Dermis blood vessel endothelial cell (primary cell): ENCODE measurements at regions not wholly inside any gene's neighbourhood (a gene's known extent, or its start where the extent isn't known, plus 50 kb on each side); places are given as distances from the start of the nearest gene placed in this dataset.
"Not testable (repeated sequence)": the region's sequence is repeated elsewhere in the genome, so short reads cannot be mapped to it uniquely, and the experiment has no call there.

Experiments
- DNase-seq: peaks from one replicate; pipeline ENCODE4 v3.0.0; 2010

DNA sequence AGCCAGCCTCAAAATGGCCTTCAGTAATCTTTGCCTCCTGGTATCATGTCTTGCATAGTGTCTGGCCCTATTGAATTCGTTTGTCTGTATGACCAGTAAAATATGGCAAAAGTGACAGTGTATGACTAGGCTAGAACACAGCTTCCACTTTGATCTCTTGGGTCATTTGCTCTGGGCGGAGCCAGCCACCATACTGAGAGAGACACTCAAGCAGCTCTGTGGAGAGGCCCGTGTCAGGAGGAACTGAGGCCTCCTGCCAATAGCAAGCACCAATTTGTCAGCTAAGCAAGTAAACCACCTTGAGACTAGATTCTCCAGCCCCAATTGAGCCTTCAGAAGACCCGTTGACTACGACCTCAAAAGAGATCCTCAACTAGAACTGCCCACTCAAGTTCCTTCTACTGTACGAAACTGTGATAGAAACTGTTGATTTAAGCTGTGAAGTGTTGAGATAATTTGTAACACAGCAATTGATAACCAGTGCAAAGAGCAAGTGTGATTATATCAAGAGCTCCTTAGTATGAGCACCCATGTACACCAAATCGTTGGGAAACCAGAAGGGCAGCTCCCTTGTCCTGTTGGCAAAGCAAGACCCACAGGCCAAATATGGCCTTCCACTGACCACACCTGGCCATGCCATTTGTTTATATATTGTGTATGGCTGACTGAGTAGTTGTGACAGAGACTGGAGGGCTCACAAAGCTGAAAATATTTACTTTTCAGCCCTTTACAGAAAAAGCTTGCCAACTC is 52.7 kb upstream of the SERBP1 start:
- no peak for DNase-seq

GRCh38 chr1:67484492-67484891 is 54.3 kb upstream of the SERBP1 start:
- no peak for DNase-seq

DNA sequence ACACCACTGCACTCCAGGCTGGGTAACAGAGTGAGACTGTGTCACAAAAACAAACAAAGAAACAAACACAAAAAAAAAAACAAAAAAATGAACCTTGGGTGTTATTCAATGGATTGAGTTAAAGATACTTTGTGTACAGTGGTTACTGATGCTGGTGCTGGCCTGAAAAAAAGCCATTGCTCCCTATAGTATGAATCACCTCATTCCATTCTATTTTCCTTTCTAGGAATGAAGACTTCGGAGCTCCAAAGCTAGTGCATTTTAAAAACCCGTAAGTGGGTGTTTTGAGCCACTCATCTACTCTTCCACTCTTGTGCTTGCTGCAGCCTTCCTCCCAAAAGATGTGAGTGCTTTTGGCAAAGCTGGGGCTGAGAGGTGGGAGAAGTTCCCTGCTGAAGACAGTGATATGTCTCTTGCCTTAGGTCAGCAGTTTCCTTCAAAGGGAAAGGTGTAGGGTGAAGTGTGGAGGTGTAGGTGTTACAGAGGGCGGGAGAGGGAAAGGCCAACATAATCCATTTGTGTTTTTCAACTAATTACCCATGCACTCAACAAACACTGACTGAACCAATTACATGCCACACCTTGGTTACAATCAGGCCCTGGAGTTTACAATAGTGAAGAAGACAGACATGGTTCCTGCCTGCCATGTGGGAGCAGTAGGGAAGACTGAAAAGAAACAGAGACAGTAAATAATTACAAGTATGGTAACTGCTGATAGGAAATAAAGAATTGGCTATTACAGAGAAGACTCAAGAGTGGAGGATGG is 55.0 kb upstream of the SERBP1 start:
- no peak for DNase-seq

- peak; percentile 79 for DNase-seq
Observed at GRCh38 chr1:67489643-67490042, 59.4 kb upstream of the SERBP1 start.

DNA sequence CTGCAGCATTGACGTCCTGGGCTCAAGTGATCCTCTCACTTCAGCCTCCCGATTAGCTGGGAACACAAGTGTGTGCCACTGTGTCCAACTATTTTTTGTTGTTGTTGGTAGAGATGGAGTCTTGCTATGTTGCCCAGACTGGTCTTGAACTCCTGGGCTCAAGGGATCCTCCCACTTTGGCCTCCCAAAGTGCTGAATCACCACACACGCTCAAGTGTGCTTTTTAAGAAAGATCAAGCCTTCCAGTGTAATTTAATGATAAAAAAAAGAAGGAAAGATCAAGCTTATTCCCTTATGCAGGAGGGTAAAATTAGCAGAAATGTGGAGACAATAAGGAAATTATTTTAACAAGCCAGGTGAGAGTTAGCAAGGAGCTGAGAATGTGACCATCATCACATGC is 61.1 kb upstream of the SERBP1 start:
- DNase-seq: no peak

GRCh38 chr1:67493148-67493547 is 62.9 kb upstream of the SERBP1 start:
- DNase-seq: no peak

- no peak for DNase-seq
Observed at GRCh38 chr1:67495327-67495726, 65.1 kb upstream of the SERBP1 start.

DNA sequence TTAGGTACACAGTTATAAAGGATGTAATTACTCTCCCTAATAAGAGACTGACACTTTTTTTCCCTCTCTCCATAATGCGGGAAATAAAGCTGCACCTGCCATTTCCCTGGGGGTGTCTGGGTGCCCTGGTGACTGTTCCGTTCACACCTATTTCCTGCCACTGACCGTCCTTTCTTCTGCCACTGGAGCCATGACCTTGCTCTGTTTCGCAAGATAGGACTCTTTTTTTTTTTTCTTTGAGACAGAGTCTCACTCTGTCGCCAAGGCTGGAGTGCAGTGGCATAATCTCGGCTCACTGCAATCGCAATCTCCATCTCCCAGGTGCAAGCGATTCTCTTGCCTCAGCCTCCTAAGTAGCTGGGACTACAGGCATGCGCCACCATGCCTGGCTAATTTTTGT is 66.1 kb upstream of the SERBP1 start:
- no peak for DNase-seq

DNA sequence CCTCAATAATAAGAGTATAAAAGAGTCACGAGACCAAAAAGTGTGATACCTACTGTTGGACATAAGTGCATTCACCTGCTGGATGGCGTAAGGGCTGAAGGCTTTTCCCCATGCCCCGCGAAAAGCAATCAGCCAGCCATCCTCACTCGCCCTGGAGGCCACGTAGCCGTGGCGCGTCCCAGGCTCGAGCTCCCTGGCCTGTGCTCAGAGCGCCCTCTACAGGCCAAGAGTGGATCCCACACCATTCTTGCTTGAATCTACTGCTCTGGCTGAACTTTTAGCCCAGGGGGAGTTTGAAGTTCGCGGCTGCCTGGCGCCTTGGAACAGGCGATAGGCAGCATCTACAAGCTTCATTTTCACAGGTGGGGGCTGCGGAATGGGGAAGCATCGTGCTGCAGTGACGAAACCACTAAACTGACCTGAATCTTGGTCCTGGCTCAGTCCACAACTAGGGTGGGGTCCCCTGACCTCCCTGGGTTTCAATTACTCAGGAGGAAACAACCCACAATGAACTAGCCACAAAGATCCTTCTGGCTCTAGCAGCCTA is 70.3 kb upstream of the SERBP1 start:
- peak; percentile 91 for DNase-seq

DNA sequence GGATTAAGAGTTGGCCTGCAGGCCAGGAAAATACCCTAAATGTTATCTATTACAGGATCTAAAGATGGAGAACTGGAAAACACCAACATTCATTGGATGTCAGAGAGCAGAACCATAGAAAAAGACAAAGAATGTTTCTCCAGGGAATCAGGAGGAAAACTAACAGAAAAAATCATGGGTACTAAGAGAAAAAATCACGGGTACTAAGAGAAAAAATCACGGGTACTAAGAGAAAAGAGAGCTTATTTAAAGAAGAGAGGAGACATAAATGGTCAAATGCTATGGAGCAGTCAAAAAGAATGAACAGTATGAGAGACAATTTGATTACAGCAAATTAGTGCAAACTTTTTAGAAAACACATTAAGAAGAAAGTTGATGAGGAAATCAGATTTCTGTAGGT is 73.8 kb upstream of the SERBP1 start:
- no peak for DNase-seq

DNA sequence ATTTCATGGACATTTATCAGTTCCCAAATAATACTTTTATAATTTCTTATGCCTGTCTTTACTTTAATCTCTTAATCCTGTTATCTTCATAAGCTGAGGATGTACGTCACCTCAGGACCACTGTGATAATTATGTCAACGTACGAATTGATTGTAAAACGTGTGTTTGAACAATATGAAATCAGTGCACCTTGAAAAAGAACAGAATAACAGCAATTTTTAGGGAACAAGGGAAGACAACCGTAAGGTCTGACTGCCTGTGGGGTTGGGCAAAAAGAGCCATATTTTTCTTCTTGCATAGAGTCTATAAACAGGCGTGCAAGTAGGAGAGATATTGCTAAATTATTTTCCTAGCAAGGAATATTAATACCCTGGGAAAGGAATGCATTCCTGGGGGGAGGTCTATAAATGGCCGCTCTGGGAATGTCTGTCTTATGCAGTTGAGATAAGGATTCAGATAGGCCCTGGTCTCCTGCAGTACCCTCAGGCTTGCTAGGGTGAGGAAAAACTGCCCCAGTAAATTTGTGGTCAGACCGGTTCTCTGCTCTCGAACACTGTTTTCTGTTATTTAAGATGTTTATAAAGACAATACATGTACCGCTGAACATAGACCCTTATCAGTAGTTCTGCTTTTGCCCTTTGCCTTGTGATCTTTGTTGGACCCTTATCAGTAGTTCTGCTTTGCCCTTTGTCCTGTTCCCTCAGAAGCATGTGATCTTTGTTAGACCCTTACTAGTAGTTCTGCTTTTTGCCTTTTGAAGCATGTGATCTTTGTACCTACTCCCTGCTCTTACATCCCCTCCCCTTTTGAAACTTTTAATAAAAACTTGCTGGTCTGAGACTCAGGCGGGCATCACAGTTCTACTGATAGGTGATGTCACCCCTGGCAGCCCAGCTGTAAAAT is 83.4 kb upstream of the SERBP1 start:
- DNase-seq: not testable (repeated sequence)

DNA sequence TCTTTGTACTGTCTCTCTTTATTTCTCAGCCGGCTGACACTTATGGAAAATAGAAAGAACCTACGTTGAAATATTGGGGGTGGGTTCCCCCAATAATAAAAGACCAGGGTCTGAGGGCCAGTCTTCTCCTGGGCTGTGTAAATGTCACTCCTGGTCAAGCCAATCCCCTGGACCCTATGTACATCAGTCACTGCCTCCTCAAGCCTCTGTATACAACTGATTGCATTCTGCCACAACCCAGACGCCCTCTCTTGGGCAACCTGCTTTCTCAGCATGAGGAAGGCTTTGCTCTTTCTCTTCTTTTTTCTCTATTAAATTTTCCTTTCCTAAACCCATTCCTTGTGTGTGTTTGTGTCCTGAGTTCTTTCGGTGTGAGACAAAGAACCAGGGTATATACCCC is 84.1 kb upstream of the SERBP1 start:
- DNase-seq: no peak

GRCh38 chr1:67514786-67515185 is 84.6 kb upstream of the SERBP1 start:
- no peak for DNase-seq

GRCh38 chr1:67515324-67516080 is 85.3 kb upstream of the SERBP1 start:
- DNase-seq: no peak

DNA sequence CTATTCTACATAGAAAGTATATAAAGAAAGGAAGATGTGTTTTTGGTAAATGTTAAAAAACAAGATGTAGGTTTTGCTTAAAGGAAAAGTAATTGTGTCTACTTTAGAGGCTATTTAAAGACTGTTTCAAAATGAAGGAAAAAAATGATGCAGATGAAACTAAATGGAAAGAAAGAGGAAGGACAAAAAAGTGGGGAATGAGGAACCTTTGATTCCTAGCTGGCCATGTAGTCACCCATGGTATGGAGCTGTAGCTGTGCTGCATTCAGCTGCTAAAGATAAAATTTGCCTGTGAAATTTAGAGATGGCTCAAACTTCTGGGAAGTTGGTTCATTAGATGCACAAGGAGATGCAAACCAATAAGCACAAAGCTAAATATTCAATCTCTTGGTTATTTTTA is 86.8 kb upstream of the SERBP1 start:
- DNase-seq: no peak

DNA sequence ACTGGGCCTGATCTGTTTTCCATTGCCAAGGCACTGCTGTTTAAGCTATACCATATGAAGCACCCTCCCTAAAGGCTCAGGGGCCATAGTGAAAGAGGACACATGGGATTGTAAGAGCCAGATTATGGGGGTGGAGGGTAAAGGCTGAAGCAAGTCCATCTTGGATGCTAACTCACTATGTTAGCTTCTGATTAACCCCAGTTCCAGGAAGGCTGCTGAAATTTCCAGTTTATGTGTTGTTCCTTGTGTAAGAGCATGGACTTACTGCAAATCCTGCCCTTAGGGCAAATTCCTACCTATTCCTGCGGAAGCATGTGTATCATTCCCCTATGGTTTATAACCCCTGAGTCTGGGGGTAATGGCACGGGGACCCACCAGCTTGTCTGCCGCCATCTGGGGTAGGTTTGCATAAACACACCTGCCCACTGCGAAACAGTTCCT is 91.8 kb upstream of the SERBP1 start:
- no peak for DNase-seq

- DNase-seq: no peak
Observed at GRCh38 chr1:67522793-67523192, 92.6 kb upstream of the SERBP1 start.

DNA sequence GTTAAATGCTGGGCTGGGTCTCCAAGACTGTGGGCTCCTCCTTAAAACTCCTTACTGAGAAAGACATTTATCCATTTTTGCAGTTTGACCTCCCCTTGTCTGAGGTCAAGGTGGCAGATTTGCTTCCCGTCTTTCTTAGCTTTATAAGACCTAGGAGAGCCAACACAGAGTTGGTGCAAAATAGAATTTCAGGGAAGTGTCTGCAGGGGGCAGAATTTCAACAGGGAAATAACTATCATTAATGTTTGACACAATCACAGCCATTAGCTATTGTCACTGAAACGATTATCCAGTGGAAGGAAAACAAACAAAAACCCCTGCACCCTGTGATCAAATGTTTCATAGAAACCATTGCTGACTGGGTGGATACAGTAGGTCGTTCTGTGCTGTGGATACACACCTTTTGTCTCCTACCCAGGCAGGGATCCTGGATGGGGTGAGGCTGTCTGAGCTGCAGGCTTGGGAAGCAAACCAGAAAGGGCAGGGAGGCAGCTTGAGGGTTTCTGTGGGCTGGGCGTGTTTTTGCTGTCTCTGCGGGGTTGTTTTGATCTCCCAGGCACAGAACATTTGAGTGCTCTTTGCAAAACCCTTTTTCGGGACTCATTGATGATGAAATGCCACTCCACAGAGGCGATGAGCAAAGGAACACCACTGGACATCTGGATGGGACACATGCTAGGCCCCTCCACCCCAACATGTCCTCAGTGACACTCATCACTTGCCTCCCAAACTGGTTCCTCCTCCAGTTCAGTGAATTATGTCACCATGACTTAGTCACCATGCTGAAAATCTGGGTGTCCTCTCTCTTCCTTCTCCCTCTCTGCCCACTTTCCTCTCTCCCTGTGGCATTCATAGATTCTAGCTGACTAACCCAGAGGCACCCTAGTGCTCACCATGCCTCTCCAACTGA is 94.2 kb upstream of the SERBP1 start:
- DNase-seq: peak; percentile 33

- DNase-seq: peak; percentile 37
Observed at GRCh38 chr1:67525053-67525760, 95.0 kb upstream of the SERBP1 start.

- DNase-seq: no peak
Observed at GRCh38 chr1:67528141-67528540, 97.9 kb upstream of the SERBP1 start.
